ENCODE measurements at regions not wholly inside any gene's neighbourhood (a gene's known extent, or its start where the extent isn't known, plus 50 kb on each side); places are given as distances from the start of the nearest gene placed in this dataset.
"Not testable (repeated sequence)": the region's sequence is repeated elsewhere in the genome, so short reads cannot be mapped to it uniquely, and the experiment has no call there.

GRCh38 chr10:118439824-118440223, 97.7 kb upstream of the FAM204A start:
- DNase-seq (ENCODE audit: low spot score in 2 of 2), result no peak
- Histone ChIP-seq H3K36me3 (no peaks in the 10 kb centered on the region), H3K4me1 (no peaks in the 10 kb centered on the region), H3K27me3 (peaks cover 8% of the 10 kb centered on the region), H3K4me3 (no peak overlapping the region), H3K9me3 (no peaks in the 10 kb centered on the region), H3K27ac (no peak overlapping the region)
- WGBS, result 62% methylated on average over 3 of the region's 3 CpGs
- TF ChIP-seq, protein P1, sequence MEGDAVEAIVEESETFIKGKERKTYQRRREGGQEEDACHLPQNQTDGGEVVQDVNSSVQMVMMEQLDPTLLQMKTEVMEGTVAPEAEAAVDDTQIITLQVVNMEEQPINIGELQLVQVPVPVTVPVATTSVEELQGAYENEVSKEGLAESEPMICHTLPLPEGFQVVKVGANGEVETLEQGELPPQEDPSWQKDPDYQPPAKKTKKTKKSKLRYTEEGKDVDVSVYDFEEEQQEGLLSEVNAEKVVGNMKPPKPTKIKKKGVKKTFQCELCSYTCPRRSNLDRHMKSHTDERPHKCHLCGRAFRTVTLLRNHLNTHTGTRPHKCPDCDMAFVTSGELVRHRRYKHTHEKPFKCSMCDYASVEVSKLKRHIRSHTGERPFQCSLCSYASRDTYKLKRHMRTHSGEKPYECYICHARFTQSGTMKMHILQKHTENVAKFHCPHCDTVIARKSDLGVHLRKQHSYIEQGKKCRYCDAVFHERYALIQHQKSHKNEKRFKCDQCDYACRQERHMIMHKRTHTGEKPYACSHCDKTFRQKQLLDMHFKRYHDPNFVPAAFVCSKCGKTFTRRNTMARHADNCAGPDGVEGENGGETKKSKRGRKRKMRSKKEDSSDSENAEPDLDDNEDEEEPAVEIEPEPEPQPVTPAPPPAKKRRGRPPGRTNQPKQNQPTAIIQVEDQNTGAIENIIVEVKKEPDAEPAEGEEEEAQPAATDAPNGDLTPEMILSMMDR (IDR thresholded peaks at IDR 0.05), result no peak
- TF ChIP-seq POLR2AphosphoS5 (IDR thresholded peaks at IDR 0.05) (no peak), EP300 (IDR thresholded peaks at IDR 0.05) (no peak), POLR2A (IDR thresholded peaks at IDR 0.05) (no peak)

DNA sequence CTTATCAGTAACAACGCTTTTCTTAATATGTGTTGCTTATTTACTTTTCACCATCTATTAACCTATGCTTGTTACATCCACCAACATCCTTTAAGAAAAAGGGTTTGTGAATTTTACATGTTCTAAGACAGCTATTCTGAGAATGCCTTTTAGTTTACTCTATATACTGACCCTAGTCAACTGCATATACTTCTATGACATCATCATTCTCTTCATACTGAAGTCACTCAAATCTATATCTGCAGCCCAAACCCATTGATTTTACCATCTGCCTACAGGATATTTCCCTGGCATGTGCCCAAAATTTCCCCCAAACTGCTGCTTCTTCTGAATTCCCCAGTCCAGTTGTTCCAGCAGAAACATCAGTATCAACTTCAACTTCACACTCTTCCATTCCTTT, 94.6 kb upstream of the FAM204A start:
- H3K9me3 ChIP-seq, result no peaks in the 10 kb centered on the region
- no peak overlapping the region for H3K27ac ChIP-seq
- H3K36me3 ChIP-seq, result no peaks in the 10 kb centered on the region
- DNase-seq (ENCODE audit: low spot score in 2 of 2), result no peak
- 53% methylated on average over 1 of the region's 1 CpG for WGBS
- H3K27me3 ChIP-seq, result peaks cover 8% of the 10 kb centered on the region
- H3K4me1 ChIP-seq, result no peaks in the 10 kb centered on the region
- no peak for TF ChIP-seq POLR2AphosphoS5 (IDR thresholded peaks at IDR 0.05)
- TF ChIP-seq EP300 (IDR thresholded peaks at IDR 0.05), result no peak
- TF ChIP-seq, protein P1 (IDR thresholded peaks at IDR 0.05), result no peak
- no peak for TF ChIP-seq POLR2A (IDR thresholded peaks at IDR 0.05)
- H3K4me3 ChIP-seq, result no peak overlapping the region

- no peaks in the 10 kb centered on the region for H3K9me3 ChIP-seq
- H3K27me3 ChIP-seq, result no peaks in the 10 kb centered on the region
- H3K36me3 ChIP-seq, result no peaks in the 10 kb centered on the region
- no peaks in the 10 kb centered on the region for H3K4me1 ChIP-seq
- no peak overlapping the region for H3K27ac ChIP-seq
- whole genome bisulfite sequencing, result 86% methylated on average over 6 of the region's 6 CpGs
- no peak for TF ChIP-seq EP300 (IDR thresholded peaks at IDR 0.05)
- no peak for TF ChIP-seq POLR2A (IDR thresholded peaks at IDR 0.05)
- TF ChIP-seq, protein P1 (IDR thresholded peaks at IDR 0.05), result no peak
- no peak for TF ChIP-seq POLR2AphosphoS5 (IDR thresholded peaks at IDR 0.05)
- DNase-seq (ENCODE audit: low spot score in 2 of 2), result no peak
- no peak overlapping the region for H3K4me3 ChIP-seq
Measured at GRCh38 chr10:118430190-118430589, 88.1 kb upstream of the FAM204A start.

- no peaks in the 10 kb centered on the region for H3K4me1 ChIP-seq
- DNase-seq (ENCODE audit: low spot score in 2 of 2), result peak; percentile 88 to 89
- TF ChIP-seq, protein P1 (IDR thresholded peaks at IDR 0.05), result peak; percentile 24 to 79
- no peak for TF ChIP-seq POLR2AphosphoS5 (IDR thresholded peaks at IDR 0.05)
- no peaks in the 10 kb centered on the region for H3K9me3 ChIP-seq
- H3K4me3 ChIP-seq, result no peak overlapping the region
- peaks cover 9% of the 10 kb centered on the region for H3K27me3 ChIP-seq
- WGBS, result 50% methylated on average over 14 of the region's 15 CpGs
- H3K36me3 ChIP-seq, result no peaks in the 10 kb centered on the region
- no peak overlapping the region for H3K27ac ChIP-seq
Measured at GRCh38 chr10:118423800-118424442, 81.8 kb upstream of the FAM204A start.

DNA sequence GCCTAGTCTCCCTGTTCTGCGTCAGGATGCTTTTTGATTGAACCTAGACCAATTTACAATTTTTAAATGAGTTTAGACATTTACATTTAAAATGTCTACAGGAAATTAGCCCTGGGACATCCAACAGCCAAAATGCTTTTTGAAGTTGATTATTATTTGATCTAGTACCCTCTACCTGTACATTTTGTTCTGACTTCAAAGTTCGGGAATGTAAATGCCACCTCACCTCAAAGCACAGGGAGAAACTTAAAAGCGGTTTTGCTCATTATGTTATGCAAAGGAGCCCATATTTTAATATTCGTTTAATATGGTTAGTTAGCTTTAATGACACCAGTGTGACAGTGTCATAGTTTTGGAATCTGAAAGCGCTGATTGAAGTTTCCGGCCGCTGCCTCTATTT, 80.1 kb upstream of the FAM204A start:
- TF ChIP-seq POLR2AphosphoS5 (IDR thresholded peaks at IDR 0.05) (no peak), POLR2A (IDR thresholded peaks at IDR 0.05) (no peak), EP300 (IDR thresholded peaks at IDR 0.05) (no peak)
- TF ChIP-seq, protein P1 (IDR thresholded peaks at IDR 0.05), result no peak
- Histone ChIP-seq H3K27ac (no peak overlapping the region), H3K36me3 (no peaks in the 10 kb centered on the region), H3K27me3 (peaks cover 14% of the 10 kb centered on the region), H3K9me3 (no peaks in the 10 kb centered on the region), H3K4me3 (no peak overlapping the region), H3K4me1 (no peaks in the 10 kb centered on the region)
- WGBS, result 61% methylated on average over 7 of the region's 7 CpGs
- no peak for DNase-seq (ENCODE audit: low spot score in 2 of 2)

DNA sequence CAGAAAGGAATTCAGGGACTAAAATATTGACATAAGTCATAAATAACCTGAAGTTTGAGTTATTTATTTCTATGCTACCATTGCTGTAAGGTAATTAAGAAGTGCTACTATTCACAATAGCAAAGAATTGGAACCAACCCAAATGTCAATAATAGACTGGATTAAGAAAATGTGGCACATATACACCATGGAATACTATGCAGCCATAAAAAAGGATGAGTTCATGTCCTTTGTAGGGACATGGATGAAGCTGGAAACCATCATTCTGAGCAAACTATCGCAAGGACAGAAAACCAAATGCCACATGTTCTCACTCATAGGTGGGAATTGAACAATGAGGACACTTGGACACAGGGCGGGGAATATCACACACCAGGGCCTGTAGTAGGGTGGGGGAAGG, 77.9 kb upstream of the FAM204A start:
- peaks cover 14% of the 10 kb centered on the region for H3K27me3 ChIP-seq
- not testable (repeated sequence) for H3K27ac ChIP-seq; DNase-seq (ENCODE audit: low spot score in 2 of 2); H3K4me3 ChIP-seq; H3K4me1 ChIP-seq; H3K9me3 ChIP-seq; H3K36me3 ChIP-seq
- 95% methylated on average over 2 of the region's 2 CpGs for WGBS

Measured in suprapubic skin (tissue), 4 donors.